ENCODE measurements at regions not wholly inside any gene's neighbourhood (a gene's known extent, or its start where the extent isn't known, plus 50 kb on each side); places are given as distances from the start of the nearest gene placed in this dataset.
"Not testable (repeated sequence)": the region's sequence is repeated elsewhere in the genome, so short reads cannot be mapped to it uniquely, and the experiment has no call there.

GRCh38 chr6:137717074-137718073, 149.7 kb upstream of the TNFAIP3 start:
- DNase-seq, result peak; percentile 79

- not testable (repeated sequence) for DNase-seq
Measured at GRCh38 chr6:137718903-137719302, 148.2 kb upstream of the TNFAIP3 start.

- no peak for DNase-seq
Measured at GRCh38 chr6:137722749-137723272, 144.2 kb upstream of the TNFAIP3 start.

- no peak for DNase-seq
Measured at GRCh38 chr6:137723273-137724017, 143.6 kb upstream of the TNFAIP3 start.

- no peak for DNase-seq
Measured at GRCh38 chr6:137724018-137724403, 143.0 kb upstream of the TNFAIP3 start.

- no peak for DNase-seq
Measured at GRCh38 chr6:137724495-137725211, 142.4 kb upstream of the TNFAIP3 start.

- no peak for DNase-seq
Measured at GRCh38 chr6:137725949-137726348, 141.1 kb upstream of the TNFAIP3 start.

- DNase-seq, result no peak
Measured at GRCh38 chr6:137726582-137726981, 140.5 kb upstream of the TNFAIP3 start.

- DNase-seq, result no peak
Measured at GRCh38 chr6:137727216-137727765, 139.8 kb upstream of the TNFAIP3 start.

- DNase-seq, result no peak
Measured at GRCh38 chr6:137728386-137729349, 138.4 kb upstream of the TNFAIP3 start.

GRCh38 chr6:137729866-137730629, 137.0 kb upstream of the TNFAIP3 start:
- DNase-seq, result no peak

GRCh38 chr6:137731600-137731959, 135.5 kb upstream of the TNFAIP3 start:
- DNase-seq, result no peak

GRCh38 chr6:137731960-137732616, 135.0 kb upstream of the TNFAIP3 start:
- no peak for DNase-seq

- no peak for DNase-seq
Measured at GRCh38 chr6:137733372-137733771, 133.7 kb upstream of the TNFAIP3 start.

GRCh38 chr6:137734005-137734874, 132.8 kb upstream of the TNFAIP3 start:
- DNase-seq, result no peak

GRCh38 chr6:137734875-137735182, 132.2 kb upstream of the TNFAIP3 start:
- no peak for DNase-seq

- DNase-seq, result peak; percentile 17
Measured at GRCh38 chr6:137736048-137736818, 130.8 kb upstream of the TNFAIP3 start.

- no peak for DNase-seq
Measured at GRCh38 chr6:137736911-137737310, 130.1 kb upstream of the TNFAIP3 start.
